ENCODE measurements at regions not wholly inside any gene's neighbourhood (a gene's known extent, or its start where the extent isn't known, plus 50 kb on each side); places are given as distances from the start of the nearest gene placed in this dataset.

DNA sequence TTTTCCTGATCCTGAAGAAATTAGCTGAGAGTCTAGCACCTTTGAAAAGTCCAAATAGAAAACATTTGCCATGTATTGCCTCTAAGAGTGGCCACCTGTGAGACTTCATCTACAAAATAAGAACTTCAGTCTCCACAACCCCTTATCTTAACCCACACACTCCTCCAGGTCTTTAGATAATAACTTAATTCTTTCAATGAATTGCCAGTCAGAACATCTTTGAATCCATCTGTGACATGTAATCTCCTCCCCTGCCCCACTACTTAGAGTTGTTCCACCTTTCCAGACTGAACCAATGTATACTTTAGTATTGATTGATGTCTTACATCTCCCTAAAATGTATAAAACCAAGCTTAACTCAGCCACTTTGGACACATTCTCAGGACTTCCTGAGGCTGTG is 84.4 kb upstream of the FAM171A1 start:
- no peak for TF ChIP-seq POLR2A (IDR thresholded peaks at IDR 0.05)
- TF ChIP-seq, protein P1, sequence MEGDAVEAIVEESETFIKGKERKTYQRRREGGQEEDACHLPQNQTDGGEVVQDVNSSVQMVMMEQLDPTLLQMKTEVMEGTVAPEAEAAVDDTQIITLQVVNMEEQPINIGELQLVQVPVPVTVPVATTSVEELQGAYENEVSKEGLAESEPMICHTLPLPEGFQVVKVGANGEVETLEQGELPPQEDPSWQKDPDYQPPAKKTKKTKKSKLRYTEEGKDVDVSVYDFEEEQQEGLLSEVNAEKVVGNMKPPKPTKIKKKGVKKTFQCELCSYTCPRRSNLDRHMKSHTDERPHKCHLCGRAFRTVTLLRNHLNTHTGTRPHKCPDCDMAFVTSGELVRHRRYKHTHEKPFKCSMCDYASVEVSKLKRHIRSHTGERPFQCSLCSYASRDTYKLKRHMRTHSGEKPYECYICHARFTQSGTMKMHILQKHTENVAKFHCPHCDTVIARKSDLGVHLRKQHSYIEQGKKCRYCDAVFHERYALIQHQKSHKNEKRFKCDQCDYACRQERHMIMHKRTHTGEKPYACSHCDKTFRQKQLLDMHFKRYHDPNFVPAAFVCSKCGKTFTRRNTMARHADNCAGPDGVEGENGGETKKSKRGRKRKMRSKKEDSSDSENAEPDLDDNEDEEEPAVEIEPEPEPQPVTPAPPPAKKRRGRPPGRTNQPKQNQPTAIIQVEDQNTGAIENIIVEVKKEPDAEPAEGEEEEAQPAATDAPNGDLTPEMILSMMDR (IDR thresholded peaks at IDR 0.05), result no peak
